ENCODE measurements at regions not wholly inside any gene's neighbourhood (a gene's known extent, or its start where the extent isn't known, plus 50 kb on each side); places are given as distances from the start of the nearest gene placed in this dataset.

DNA sequence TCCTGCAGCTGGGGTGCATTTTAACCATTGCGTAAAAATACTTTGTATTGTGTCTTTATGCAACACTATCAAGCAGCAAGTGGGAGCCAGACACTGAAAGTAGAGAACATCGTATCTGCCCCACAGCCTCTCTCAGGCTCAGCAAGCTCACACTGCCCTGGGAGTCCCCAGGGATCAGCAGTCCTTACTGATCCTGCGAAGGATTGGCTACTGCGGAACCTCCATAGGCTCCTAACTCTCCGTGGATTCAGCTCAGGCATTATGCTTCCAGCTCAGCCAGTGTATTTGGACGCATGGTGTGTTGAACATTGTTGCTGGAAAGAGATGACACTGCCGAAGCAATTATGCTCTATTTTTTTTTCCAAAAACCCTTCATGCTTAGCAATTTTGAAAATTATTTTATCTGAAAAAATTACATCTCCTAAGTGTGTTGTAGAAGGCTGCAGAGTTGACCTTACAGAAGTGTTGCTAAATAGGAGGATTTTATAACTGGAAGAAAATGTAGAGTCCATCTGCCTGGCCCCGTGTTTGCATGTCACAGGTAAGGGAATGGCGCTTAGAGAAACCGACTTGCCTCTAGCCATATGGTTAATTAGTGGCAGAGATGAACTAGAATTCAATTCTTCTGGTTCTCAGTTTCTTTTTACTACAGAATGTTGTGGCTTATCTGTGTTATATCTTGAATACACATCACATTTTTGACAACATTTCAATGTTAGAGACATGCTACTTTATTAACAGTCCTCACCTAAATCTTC, 276.4 kb upstream of the COBL start:
- Histone ChIP-seq H3K56ac (ENCODE audit: extremely low read depth, insufficient read depth, low read length) (no peak overlapping the region), H3K9me1 (ENCODE audit: insufficient read depth, low read length) (no peaks in the 10 kb centered on the region), H2AFZ (replicated peaks; ENCODE audit: low read length, poor library complexity) (no peak overlapping the region), H3K79me1 (ENCODE audit: low read depth in 1 of 2, low read length in 2 of 2) (no peaks in the 10 kb centered on the region), H3K36me3 (ENCODE audit: control insufficient read depth, insufficient read depth, low read length) (no peaks in the 10 kb centered on the region), H3K9ac (ENCODE audit: low read depth, low read length) (no peak overlapping the region), H2BK120ac (ENCODE audit: low read depth, low read length) (no peak overlapping the region), H3K27ac (ENCODE audit: insufficient read depth, low read length) (no peak overlapping the region), H4K20me1 (ENCODE audit: insufficient read depth, low read length) (no peaks in the 10 kb centered on the region), H4K91ac (ENCODE audit: insufficient read depth, low read depth, low read length) (no peak overlapping the region), H2AK9ac (replicated peaks; ENCODE audit: low read depth, low read length, poor library complexity) (no peak overlapping the region), H3K4me1 (ENCODE audit: control insufficient read depth, insufficient read depth, low read length) (no peaks in the 10 kb centered on the region), H4K8ac (ENCODE audit: low read depth in 2 of 2, low read length in 2 of 2) (no peak overlapping the region), H2AK5ac (ENCODE audit: low read depth, low read length) (no peak overlapping the region), H3K27me3 (ENCODE audit: control insufficient read depth, insufficient read depth, low read length) (no peaks in the 10 kb centered on the region), H3K4me3 (ENCODE audit: insufficient read depth, low read depth, low read length) (no peak overlapping the region), H2BK20ac (ENCODE audit: low read depth, low read length) (no peak overlapping the region), H3K18ac (ENCODE audit: low read depth, low read length) (no peak overlapping the region), H2BK15ac (ENCODE audit: low read depth, low read length) (no peak overlapping the region), H3K23ac (ENCODE audit: low read depth, low read length) (no peak overlapping the region), H4K5ac (ENCODE audit: low read depth, low read length) (no peak overlapping the region), H2BK5ac (ENCODE audit: low read depth, low read length, poor library complexity, severe bottlenecking) (no peak overlapping the region), H3K9me3 (ENCODE audit: control insufficient read depth, insufficient read depth, low read length) (peaks cover 7% of the 10 kb centered on the region; the same call in 1 of the 2 replicates), H3K4me2 (ENCODE audit: low read depth, low read length) (no peak overlapping the region), H3K14ac (replicated peaks; ENCODE audit: low read depth, low read length) (no peak overlapping the region), H3K4ac (ENCODE audit: low read depth, low read length) (no peak overlapping the region)
- no peak for TF ChIP-seq CHD1 (IDR thresholded peaks at IDR 0.05; ENCODE audit: low read depth, low read length)
- no peak for TF ChIP-seq USF2 (IDR thresholded peaks at IDR 0.05; ENCODE audit: low read depth, low read length)
- TF ChIP-seq MAZ (IDR thresholded peaks at IDR 0.05; ENCODE audit: borderline replicate concordance, low read depth, low read length): no peak
- no peak for TF ChIP-seq NFE2L2 (IDR thresholded peaks at IDR 0.05; ENCODE audit: low read depth, low read length)
- TF ChIP-seq MAFK (IDR thresholded peaks at IDR 0.05; ENCODE audit: low read depth, low read length): no peak
- no peak for TF ChIP-seq BHLHE40 (IDR thresholded peaks at IDR 0.05; ENCODE audit: low read depth, low read length)
- no peak for TF ChIP-seq RAD21 (IDR thresholded peaks at IDR 0.05; ENCODE audit: low read length)
- TF ChIP-seq CEBPB (IDR thresholded peaks at IDR 0.05; ENCODE audit: low read depth, low read length): no peak
- TF ChIP-seq RCOR1 (IDR thresholded peaks at IDR 0.05; ENCODE audit: insufficient replicate concordance, low read length): no peak
- no peak for TF ChIP-seq RFX5 (IDR thresholded peaks at IDR 0.05; ENCODE audit: low read depth, low read length)
- no peak for TF ChIP-seq CTCF (conservative IDR thresholded peaks at IDR 0.05; ENCODE audit: low read depth, low read length)
- TF ChIP-seq, protein P1, sequence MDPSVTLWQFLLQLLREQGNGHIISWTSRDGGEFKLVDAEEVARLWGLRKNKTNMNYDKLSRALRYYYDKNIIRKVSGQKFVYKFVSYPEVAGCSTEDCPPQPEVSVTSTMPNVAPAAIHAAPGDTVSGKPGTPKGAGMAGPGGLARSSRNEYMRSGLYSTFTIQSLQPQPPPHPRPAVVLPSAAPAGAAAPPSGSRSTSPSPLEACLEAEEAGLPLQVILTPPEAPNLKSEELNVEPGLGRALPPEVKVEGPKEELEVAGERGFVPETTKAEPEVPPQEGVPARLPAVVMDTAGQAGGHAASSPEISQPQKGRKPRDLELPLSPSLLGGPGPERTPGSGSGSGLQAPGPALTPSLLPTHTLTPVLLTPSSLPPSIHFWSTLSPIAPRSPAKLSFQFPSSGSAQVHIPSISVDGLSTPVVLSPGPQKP (IDR thresholded peaks at IDR 0.05; ENCODE audit: borderline replicate concordance, low read depth, low read length): no peak
- TF ChIP-seq MXI1 (IDR thresholded peaks at IDR 0.05; ENCODE audit: borderline replicate concordance, low read depth, low read length): no peak
- TF ChIP-seq FOS (IDR thresholded peaks at IDR 0.05; ENCODE audit: low read depth, low read length): no peak
- no peak for TF ChIP-seq POLR2A (IDR thresholded peaks at IDR 0.05; ENCODE audit: low read depth, low read length)
- no peak for TF ChIP-seq SMC3 (IDR thresholded peaks at IDR 0.05; ENCODE audit: low read depth, low read length)
- 100% methylated on average over 1 of the region's 10 CpGs; no CpG with 5 or more reads in 1 of the 2 experiments for WGBS, 2 experiments (ENCODE audit: extremely low coverage in 2 of 2, insufficient read length in 1 of 2)
- POLR2A ChIA-PET (ENCODE audit: unreplicated experiment): no interaction called here
- BruUV-seq (replicated peaks): no TSS peak
- in situ Hi-C loops (cut with MboI; ENCODE audit: low sequenced_read_pairs): no loop called here
- CTCF ChIA-PET: no interaction called here
- intact Hi-C loops (cut with micrococcal nuclease): no loop called here
- dilution Hi-C loops (cut with HindIII; ENCODE audit: low sequenced_read_pairs, unreplicated experiment): no loop called here
- DNase-seq: no peak
- ATAC-seq (ENCODE audit: low read depth): no peak
